ENCODE measurements at regions not wholly inside any gene's neighbourhood (a gene's known extent, or its start where the extent isn't known, plus 50 kb on each side); places are given as distances from the start of the nearest gene placed in this dataset.

DNA sequence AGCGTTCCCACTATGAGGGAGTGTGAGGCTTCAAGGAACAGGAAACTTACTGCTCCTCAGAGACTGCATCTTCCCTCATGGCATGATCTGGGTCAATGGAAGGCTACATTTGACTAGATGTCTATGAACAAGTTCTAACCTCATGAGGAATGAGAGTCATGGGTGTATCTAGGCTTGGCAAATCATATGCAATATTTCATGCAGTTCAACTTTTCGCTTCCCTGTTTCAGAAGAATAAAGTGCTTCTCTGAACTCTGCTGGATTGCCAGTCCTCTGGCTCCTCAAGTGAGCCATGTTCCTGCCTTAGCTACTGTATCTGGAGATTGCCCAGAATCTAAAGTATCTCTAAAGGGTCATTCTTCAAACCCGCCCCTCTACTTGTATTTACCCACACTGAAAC lies 54.3 kb upstream of the SEMA3A start:
- TF ChIP-seq POLR2A (IDR thresholded peaks at IDR 0.05) = no peak
- TF ChIP-seq, protein P1, sequence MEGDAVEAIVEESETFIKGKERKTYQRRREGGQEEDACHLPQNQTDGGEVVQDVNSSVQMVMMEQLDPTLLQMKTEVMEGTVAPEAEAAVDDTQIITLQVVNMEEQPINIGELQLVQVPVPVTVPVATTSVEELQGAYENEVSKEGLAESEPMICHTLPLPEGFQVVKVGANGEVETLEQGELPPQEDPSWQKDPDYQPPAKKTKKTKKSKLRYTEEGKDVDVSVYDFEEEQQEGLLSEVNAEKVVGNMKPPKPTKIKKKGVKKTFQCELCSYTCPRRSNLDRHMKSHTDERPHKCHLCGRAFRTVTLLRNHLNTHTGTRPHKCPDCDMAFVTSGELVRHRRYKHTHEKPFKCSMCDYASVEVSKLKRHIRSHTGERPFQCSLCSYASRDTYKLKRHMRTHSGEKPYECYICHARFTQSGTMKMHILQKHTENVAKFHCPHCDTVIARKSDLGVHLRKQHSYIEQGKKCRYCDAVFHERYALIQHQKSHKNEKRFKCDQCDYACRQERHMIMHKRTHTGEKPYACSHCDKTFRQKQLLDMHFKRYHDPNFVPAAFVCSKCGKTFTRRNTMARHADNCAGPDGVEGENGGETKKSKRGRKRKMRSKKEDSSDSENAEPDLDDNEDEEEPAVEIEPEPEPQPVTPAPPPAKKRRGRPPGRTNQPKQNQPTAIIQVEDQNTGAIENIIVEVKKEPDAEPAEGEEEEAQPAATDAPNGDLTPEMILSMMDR (IDR thresholded peaks at IDR 0.05) = no peak
- no peak for TF ChIP-seq POLR2AphosphoS5 (IDR thresholded peaks at IDR 0.05)
- no peak for TF ChIP-seq EP300 (IDR thresholded peaks at IDR 0.05)
